PC-9 (cell line): ENCODE measurements at regions not wholly inside any gene's neighbourhood (a gene's known extent, or its start where the extent isn't known, plus 50 kb on each side); places are given as distances from the start of the nearest gene placed in this dataset.
A peak's percentile ranks its signal among the peaks of the same experiment; 100 is the strongest.

Experiments
- BruUV-seq: library from RNA; stranded (reverse); fragments of 400-500 nt; replicated peaks from 2 replicates; lab custom pipeline; 2021; lab: Mats Ljungman, UMichigan
- CTCF ChIA-PET: fragments of 300-600 bp; sonication (Branson Sonifier 250); formaldehyde crosslinking; loops from one replicate; lab custom pipeline; 2022; ENCODE audit warnings: antibody characterized with exemption; lab: Charles Lee
- POLR2A ChIA-PET: fragments of 300-600 bp; sonication (Branson Sonifier 250); formaldehyde crosslinking; loops from one replicate; lab custom pipeline; 2022; ENCODE audit warnings: antibody characterized with exemption; ENCODE audit not compliant: unreplicated experiment; lab: Charles Lee
- DNase-seq, 2 experiments: peaks; one replicate each; pipeline versions ENCODE4 v3.0.0 to v3.0.0-alpha.2; 2015 to 2022; ENCODE audit warnings: mixed read lengths in 1 of 2
- H2AFZ ChIP-seq: fragments of 200-600 bp; sonication (generic); 2 replicates; pipeline ENCODE4 v1.8.1; 2017; ENCODE audit warnings: antibody characterized with exemption
- H3F3A ChIP-seq: fragments of 200-600 bp; sonication (generic); 2 replicates; pipeline ENCODE4 v1.8.1; 2017; ENCODE audit warnings: antibody characterized with exemption, mild to moderate bottlenecking, low read depth; ENCODE audit not compliant: insufficient read depth
- H3K27ac ChIP-seq: fragments of 200-600 bp; sonication (generic); 2 replicates; pipeline ENCODE4 v1.6.1; 2016; ENCODE audit warnings: mixed run types
- H3K27me3 ChIP-seq: fragments of 200-600 bp; sonication (generic); 2 replicates; pipeline ENCODE4 v1.6.1; 2016; ENCODE audit warnings: low read depth, mixed run types; ENCODE audit not compliant: insufficient read depth
- H3K36me3 ChIP-seq: fragments of 200-600 bp; sonication (generic); 2 replicates; pipeline ENCODE4 v1.6.1; 2016; ENCODE audit warnings: low read depth, mixed run types
- H3K4me1 ChIP-seq: fragments of 200-600 bp; sonication (generic); replicated peaks from 2 replicates; pipeline ENCODE4 v1.6.1; 2016; ENCODE audit warnings: mixed run types; ENCODE audit not compliant: insufficient read depth
- H3K4me2 ChIP-seq: fragments of 200-600 bp; sonication (generic); 2 replicates; pipeline ENCODE4 v1.6.1; 2017; ENCODE audit warnings: mixed run types
- H3K4me3 ChIP-seq: fragments of 200-600 bp; sonication (generic); 2 replicates; pipeline ENCODE4 v1.6.1; 2016; ENCODE audit warnings: mixed run types
- H3K79me2 ChIP-seq: fragments of 200-600 bp; sonication (generic); 2 replicates; pipeline ENCODE4 v1.6.1; 2017; ENCODE audit warnings: low read depth, mixed run types
- H3K9me2 ChIP-seq: fragments of 200-600 bp; sonication (generic); 2 replicates; pipeline ENCODE4 v1.8.1; 2017; ENCODE audit warnings: mild to moderate bottlenecking; ENCODE audit not compliant: insufficient read depth
- H3K9me3 ChIP-seq: fragments of 200-600 bp; sonication (generic); 2 replicates; pipeline ENCODE4 v1.8.1; 2016; ENCODE audit warnings: low read depth; ENCODE audit not compliant: insufficient read depth
- H4K20me1 ChIP-seq: fragments of 200-600 bp; sonication (generic); 2 replicates; pipeline ENCODE4 v1.8.1; 2017; ENCODE audit not compliant: insufficient read depth
- CTCF ChIP-seq: fragments of 200-600 bp; sonication (generic); conservative IDR thresholded peaks from 2 replicates; pipeline ENCODE4 v1.6.1; 2017; ENCODE audit warnings: mixed run types, antibody characterized with exemption, mild to moderate bottlenecking, moderate library complexity
- EZH2 ChIP-seq: fragments of 200-600 bp; sonication (generic); IDR thresholded peaks from 2 replicates; pipeline ENCODE4 v1.8.0; 2017; ENCODE audit warnings: antibody characterized with exemption, low read depth
- intact Hi-C: fragments of 100-400 bp; cut with micrococcal nuclease; formaldehyde crosslinking; loops from one replicate; pipeline ENCODE4 v1.10.0; 2022; ENCODE audit not compliant: unreplicated experiment

- Histone ChIP-seq H3K9me3 (no peaks in the 10 kb centered on the region), H3F3A (no peaks in the 10 kb centered on the region), H2AFZ (no peak overlapping the region), H3K4me1 (no peaks in the 10 kb centered on the region), H4K20me1 (no peaks in the 10 kb centered on the region), H3K36me3 (no peaks in the 10 kb centered on the region), H3K4me3 (no peak overlapping the region), H3K27me3 (no peaks in the 10 kb centered on the region), H3K4me2 (no peak overlapping the region), H3K9me2 (no peaks in the 10 kb centered on the region), H3K79me2 (no peaks in the 10 kb centered on the region), H3K27ac (no peak overlapping the region)
- no TSS peak for BruUV-seq
- intact Hi-C loops = no loop called here
- TF ChIP-seq CTCF = no peak
- ChIA-PET POLR2A (no interaction called here), CTCF (no interaction called here)
- DNase-seq = no peak
Measured at GRCh38 chrX:42000836-42001235, 77.5 kb upstream of the CASK start.

GRCh38 chrX:41984628-41985027, 61.3 kb upstream of the CASK start:
- CTCF ChIA-PET = no interaction called here
- Histone ChIP-seq H3K4me1 (no peaks in the 10 kb centered on the region), H3K9me3 (no peaks in the 10 kb centered on the region), H3K79me2 (no peaks in the 10 kb centered on the region), H3K27me3 (no peaks in the 10 kb centered on the region), H3K4me3 (no peak overlapping the region), H3K4me2 (no peak overlapping the region; the same call in 1 of the 2 replicates), H3K27ac (no peak overlapping the region), H3K36me3 (no peaks in the 10 kb centered on the region), H3K9me2 (no peaks in the 10 kb centered on the region), H3F3A (no peaks in the 10 kb centered on the region), H4K20me1 (no peaks in the 10 kb centered on the region), H2AFZ (no peak overlapping the region)
- DNase-seq = peak in 1 of 2 experiments; percentile 46
- TF ChIP-seq CTCF (no peak), EZH2 (no peak)
- BruUV-seq = no TSS peak
- intact Hi-C loops = no loop called here
- POLR2A ChIA-PET = no interaction called here

- Histone ChIP-seq H3K4me2 (no peak overlapping the region), H3K4me1 (no peaks in the 10 kb centered on the region), H3K4me3 (no peak overlapping the region), H2AFZ (no peak overlapping the region), H3K36me3 (no peaks in the 10 kb centered on the region), H3F3A (no peaks in the 10 kb centered on the region), H4K20me1 (no peaks in the 10 kb centered on the region), H3K9me2 (no peaks in the 10 kb centered on the region), H3K27ac (no peak overlapping the region), H3K79me2 (no peaks in the 10 kb centered on the region), H3K27me3 (no peaks in the 10 kb centered on the region), H3K9me3 (no peaks in the 10 kb centered on the region)
- ChIA-PET POLR2A (no interaction called here), CTCF (no interaction called here)
- DNase-seq = no peak
- no TSS peak for BruUV-seq
- TF ChIP-seq EZH2 = no peak
- TF ChIP-seq CTCF = no peak
- intact Hi-C loops = no loop called here
Measured at GRCh38 chrX:41982953-41983352, 59.6 kb upstream of the CASK start.
